Hepatocyte (in vitro differentiated cells): ENCODE measurements at regions not wholly inside any gene's neighbourhood (a gene's known extent, or its start where the extent isn't known, plus 50 kb on each side); places are given as distances from the start of the nearest gene placed in this dataset.

Experiments
- CTCF ChIP-seq: fragments of 200-600 bp; sonication (generic); IDR thresholded peaks from 2 replicates; pipeline ENCODE4 v1.5.1; 2016; ENCODE audit warnings: antibody characterized with exemption, mild to moderate bottlenecking; ENCODE audit not compliant: poor library complexity
- EZH2 ChIP-seq: fragments of 200-600 bp; sonication (generic); IDR thresholded peaks from 2 replicates; pipeline ENCODE4 v1.6.1; 2016; ENCODE audit warnings: antibody characterized with exemption, mild to moderate bottlenecking, borderline replicate concordance
- EZH2phosphoT487 ChIP-seq: fragments of 200-600 bp; sonication (generic); IDR thresholded peaks from one replicate; pipeline ENCODE4 v1.6.1; 2018; ENCODE audit warnings: antibody characterized with exemption, mild to moderate bottlenecking, low read depth, moderate library complexity; ENCODE audit not compliant: unreplicated experiment, severe bottlenecking

- TF ChIP-seq CTCF (no peak), EZH2 (no peak), EZH2phosphoT487 (no peak)
These were observed 430.1 kb downstream of the GABRG1 start for GRCh38 chr4:45693746-45694145.
